Neural progenitor cell (in vitro differentiated cells): ENCODE measurements at regions not wholly inside any gene's neighbourhood (a gene's known extent, or its start where the extent isn't known, plus 50 kb on each side); places are given as distances from the start of the nearest gene placed in this dataset.

Source experiments
- EZH2 ChIP-seq: fragments of 200-600 bp; sonication (generic); IDR thresholded peaks from 2 replicates; pipeline ENCODE4 v1.6.1; 2017; ENCODE audit warnings: antibody characterized with exemption, mild to moderate bottlenecking, moderate library complexity
- EZH2phosphoT487 ChIP-seq: fragments of 200-600 bp; sonication (generic); IDR thresholded peaks from 2 replicates; pipeline ENCODE4 v1.6.1; 2017; ENCODE audit warnings: antibody characterized with exemption
- TF ChIP-seq, protein P1 (sequence below): fragments of 200-600 bp; sonication (generic); IDR thresholded peaks from 2 replicates; pipeline ENCODE4 v1.5.1; 2017; ENCODE audit warnings: antibody characterized with exemption, mild to moderate bottlenecking

DNA sequence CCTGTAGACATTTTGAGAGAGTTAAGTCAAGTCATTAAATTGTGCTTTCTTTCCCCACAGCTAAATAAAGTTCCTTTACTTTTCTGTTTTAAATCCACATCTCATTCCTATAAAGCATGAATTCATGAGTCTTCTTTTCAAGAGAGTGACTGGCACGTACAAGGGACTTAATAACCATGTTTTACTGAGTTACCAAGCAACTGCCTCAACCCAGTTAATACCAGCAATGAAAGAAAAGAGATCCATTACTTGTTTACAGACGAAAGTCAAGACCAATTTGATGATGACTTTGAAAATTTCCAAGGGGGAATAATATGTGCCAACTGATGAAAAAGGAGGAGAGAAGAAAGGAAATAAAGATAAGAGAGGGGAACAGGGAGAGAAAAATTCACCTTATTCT lies 1082.5 kb upstream of the GYPC start:
- TF ChIP-seq, protein P1, sequence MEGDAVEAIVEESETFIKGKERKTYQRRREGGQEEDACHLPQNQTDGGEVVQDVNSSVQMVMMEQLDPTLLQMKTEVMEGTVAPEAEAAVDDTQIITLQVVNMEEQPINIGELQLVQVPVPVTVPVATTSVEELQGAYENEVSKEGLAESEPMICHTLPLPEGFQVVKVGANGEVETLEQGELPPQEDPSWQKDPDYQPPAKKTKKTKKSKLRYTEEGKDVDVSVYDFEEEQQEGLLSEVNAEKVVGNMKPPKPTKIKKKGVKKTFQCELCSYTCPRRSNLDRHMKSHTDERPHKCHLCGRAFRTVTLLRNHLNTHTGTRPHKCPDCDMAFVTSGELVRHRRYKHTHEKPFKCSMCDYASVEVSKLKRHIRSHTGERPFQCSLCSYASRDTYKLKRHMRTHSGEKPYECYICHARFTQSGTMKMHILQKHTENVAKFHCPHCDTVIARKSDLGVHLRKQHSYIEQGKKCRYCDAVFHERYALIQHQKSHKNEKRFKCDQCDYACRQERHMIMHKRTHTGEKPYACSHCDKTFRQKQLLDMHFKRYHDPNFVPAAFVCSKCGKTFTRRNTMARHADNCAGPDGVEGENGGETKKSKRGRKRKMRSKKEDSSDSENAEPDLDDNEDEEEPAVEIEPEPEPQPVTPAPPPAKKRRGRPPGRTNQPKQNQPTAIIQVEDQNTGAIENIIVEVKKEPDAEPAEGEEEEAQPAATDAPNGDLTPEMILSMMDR, result no peak
- TF ChIP-seq EZH2 (no peak), EZH2phosphoT487 (no peak)
